ENCODE measurements at regions not wholly inside any gene's neighbourhood (a gene's known extent, or its start where the extent isn't known, plus 50 kb on each side); places are given as distances from the start of the nearest gene placed in this dataset.
"Not testable (repeated sequence)": the region's sequence is repeated elsewhere in the genome, so short reads cannot be mapped to it uniquely, and the experiment has no call there.

DNA sequence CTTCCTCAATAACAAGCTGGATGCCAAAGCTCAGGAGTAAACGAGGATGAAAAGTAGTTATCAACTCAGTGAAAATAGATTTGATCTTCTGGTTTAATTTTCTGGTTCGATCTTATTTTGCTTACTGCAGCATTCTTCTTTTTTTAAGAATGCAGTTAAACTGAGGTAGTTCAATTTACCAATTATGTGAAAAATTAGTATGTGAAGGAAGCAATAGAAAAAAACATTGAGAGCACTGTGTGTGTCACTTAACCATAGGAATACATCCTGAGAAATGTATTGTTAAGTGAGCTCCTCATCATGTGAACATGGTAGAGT lies 111.4 kb upstream of the TSPAN8 start:
- H3K27me3 ChIP-seq, result no peaks in the 10 kb centered on the region
- no peak overlapping the region for H3K4me3 ChIP-seq
- in situ Hi-C loops (cut with MboI; ENCODE audit: low sequenced_read_pairs in 4 of 4), result loop anchor here in 1 of 4 donors (25.0 kb wide), 1 partner anchor 157 kb away; no protein-coding TSS in a partner anchor
- H3K9me3 ChIP-seq, result no peaks in the 10 kb centered on the region
- H3K36me3 ChIP-seq, result no peaks in the 10 kb centered on the region
- DNase-seq (no peak), ATAC-seq (no peak)
- no peaks in the 10 kb centered on the region for H3K4me1 ChIP-seq
- intact Hi-C loops (cut with DNase I; ENCODE audit: low total_unique reads), result no loop called here
- TF ChIP-seq, protein P1, sequence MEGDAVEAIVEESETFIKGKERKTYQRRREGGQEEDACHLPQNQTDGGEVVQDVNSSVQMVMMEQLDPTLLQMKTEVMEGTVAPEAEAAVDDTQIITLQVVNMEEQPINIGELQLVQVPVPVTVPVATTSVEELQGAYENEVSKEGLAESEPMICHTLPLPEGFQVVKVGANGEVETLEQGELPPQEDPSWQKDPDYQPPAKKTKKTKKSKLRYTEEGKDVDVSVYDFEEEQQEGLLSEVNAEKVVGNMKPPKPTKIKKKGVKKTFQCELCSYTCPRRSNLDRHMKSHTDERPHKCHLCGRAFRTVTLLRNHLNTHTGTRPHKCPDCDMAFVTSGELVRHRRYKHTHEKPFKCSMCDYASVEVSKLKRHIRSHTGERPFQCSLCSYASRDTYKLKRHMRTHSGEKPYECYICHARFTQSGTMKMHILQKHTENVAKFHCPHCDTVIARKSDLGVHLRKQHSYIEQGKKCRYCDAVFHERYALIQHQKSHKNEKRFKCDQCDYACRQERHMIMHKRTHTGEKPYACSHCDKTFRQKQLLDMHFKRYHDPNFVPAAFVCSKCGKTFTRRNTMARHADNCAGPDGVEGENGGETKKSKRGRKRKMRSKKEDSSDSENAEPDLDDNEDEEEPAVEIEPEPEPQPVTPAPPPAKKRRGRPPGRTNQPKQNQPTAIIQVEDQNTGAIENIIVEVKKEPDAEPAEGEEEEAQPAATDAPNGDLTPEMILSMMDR (IDR thresholded peaks at IDR 0.05 in 4 of 5, conservative IDR thresholded peaks at IDR 0.05 in 1 of 5), result no peak
- no peak for TF ChIP-seq POLR2A (IDR thresholded peaks at IDR 0.05)
- H3K27ac ChIP-seq, result no peak overlapping the region

- no peaks in the 10 kb centered on the region for H3K36me3 ChIP-seq
- no peak overlapping the region for H3K4me3 ChIP-seq
- intact Hi-C loops (cut with DNase I; ENCODE audit: low total_unique reads), result no loop called here
- no peaks in the 10 kb centered on the region for H3K9me3 ChIP-seq
- in situ Hi-C loops (cut with MboI; ENCODE audit: low sequenced_read_pairs in 4 of 4), result loop anchor here in 1 of 4 donors (25.0 kb wide), 1 partner anchor 156 kb away; no protein-coding TSS in a partner anchor
- H3K27me3 ChIP-seq, result no peaks in the 10 kb centered on the region
- TF ChIP-seq, protein P1 (IDR thresholded peaks at IDR 0.05 in 4 of 5, conservative IDR thresholded peaks at IDR 0.05 in 1 of 5), result no peak
- no peak for TF ChIP-seq POLR2A (IDR thresholded peaks at IDR 0.05)
- no peak overlapping the region for H3K27ac ChIP-seq
- no peak for ATAC-seq
- no peak for DNase-seq
- H3K4me1 ChIP-seq, result no peaks in the 10 kb centered on the region
These were observed 110.9 kb upstream of the TSPAN8 start for GRCh38 chr12:71268598-71269280.

GRCh38 chr12:71266606-71267005 lies 108.8 kb upstream of the TSPAN8 start:
- Histone ChIP-seq H3K9me3 (no peaks in the 10 kb centered on the region), H3K4me3 (no peak overlapping the region), H3K36me3 (no peaks in the 10 kb centered on the region), H3K27me3 (no peaks in the 10 kb centered on the region), H3K27ac (no peak overlapping the region), H3K4me1 (no peaks in the 10 kb centered on the region)
- no peak for TF ChIP-seq POLR2A (IDR thresholded peaks at IDR 0.05)
- TF ChIP-seq, protein P1 (IDR thresholded peaks at IDR 0.05 in 4 of 5, conservative IDR thresholded peaks at IDR 0.05 in 1 of 5), result no peak
- DNase-seq, result no peak
- in situ Hi-C loops (cut with MboI; ENCODE audit: low sequenced_read_pairs in 4 of 4) (loop anchor here in 1 of 4 donors (25.0 kb wide), 1 partner anchor 154 kb away; no protein-coding TSS in a partner anchor), intact Hi-C loops (cut with DNase I; ENCODE audit: low total_unique reads) (no loop called here)
- ATAC-seq, result no peak

- in situ Hi-C loops (cut with MboI; ENCODE audit: low sequenced_read_pairs in 4 of 4), result loop anchor here in 1 of 4 donors (25.0 kb wide), 1 partner anchor 153 kb away; no protein-coding TSS in a partner anchor
- ATAC-seq; intact Hi-C loops (cut with DNase I; ENCODE audit: low total_unique reads); H3K27ac ChIP-seq; DNase-seq; H3K9me3 ChIP-seq; H3K36me3 ChIP-seq; H3K27me3 ChIP-seq; H3K4me1 ChIP-seq; H3K4me3 ChIP-seq: not testable (repeated sequence)
These were observed 107.9 kb upstream of the TSPAN8 start for GRCh38 chr12:71265731-71266130.

GRCh38 chr12:71262466-71262865 lies 104.7 kb upstream of the TSPAN8 start:
- H3K36me3 ChIP-seq, result no peaks in the 10 kb centered on the region
- no peak overlapping the region for H3K27ac ChIP-seq
- H3K9me3 ChIP-seq, result no peaks in the 10 kb centered on the region
- no peaks in the 10 kb centered on the region for H3K4me1 ChIP-seq
- DNase-seq (no peak), ATAC-seq (no peak)
- TF ChIP-seq POLR2A (IDR thresholded peaks at IDR 0.05), result no peak
- TF ChIP-seq, protein P1 (IDR thresholded peaks at IDR 0.05 in 4 of 5, conservative IDR thresholded peaks at IDR 0.05 in 1 of 5), result no peak
- no peaks in the 10 kb centered on the region for H3K27me3 ChIP-seq
- in situ Hi-C loops (cut with MboI; ENCODE audit: low sequenced_read_pairs in 4 of 4), result loop anchor here in 1 of 4 donors (25.0 kb wide), 1 partner anchor 150 kb away; no protein-coding TSS in a partner anchor
- no peak overlapping the region for H3K4me3 ChIP-seq
- intact Hi-C loops (cut with DNase I; ENCODE audit: low total_unique reads), result no loop called here

All from gastrocnemius medialis (tissue), 4 donors.